ENCODE measurements at regions not wholly inside any gene's neighbourhood (a gene's known extent, or its start where the extent isn't known, plus 50 kb on each side); places are given as distances from the start of the nearest gene placed in this dataset.

DNA sequence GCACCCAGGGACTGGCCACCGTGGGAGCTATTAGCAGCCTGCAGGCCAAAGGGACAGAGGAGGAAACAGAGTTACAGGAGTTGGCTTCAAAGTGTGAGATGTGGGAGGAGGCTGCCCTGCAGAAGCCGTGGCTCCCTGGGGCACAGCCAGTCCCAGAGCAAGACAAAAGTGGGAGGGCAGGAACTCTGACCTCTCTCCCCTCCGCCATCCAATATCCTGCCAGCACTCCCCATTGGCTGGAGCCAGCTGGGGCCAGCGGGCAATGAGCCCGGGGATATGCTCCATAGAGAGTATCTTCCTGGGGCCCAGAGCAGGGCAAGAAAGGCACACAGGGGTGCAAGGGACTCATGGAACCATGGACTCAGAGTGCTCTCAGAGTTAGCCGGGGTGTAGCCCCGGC, 143.1 kb downstream of the INHBB start:
- no peak for TF ChIP-seq POLR2A (IDR thresholded peaks at IDR 0.05)
- no peak for TF ChIP-seq CTCF (IDR thresholded peaks at IDR 0.05)

All from gastroesophageal sphincter (tissue), 3 donors.